ENCODE measurements at regions not wholly inside any gene's neighbourhood (a gene's known extent, or its start where the extent isn't known, plus 50 kb on each side); places are given as distances from the start of the nearest gene placed in this dataset.
"Not testable (repeated sequence)": the region's sequence is repeated elsewhere in the genome, so short reads cannot be mapped to it uniquely, and the experiment has no call there.

DNA sequence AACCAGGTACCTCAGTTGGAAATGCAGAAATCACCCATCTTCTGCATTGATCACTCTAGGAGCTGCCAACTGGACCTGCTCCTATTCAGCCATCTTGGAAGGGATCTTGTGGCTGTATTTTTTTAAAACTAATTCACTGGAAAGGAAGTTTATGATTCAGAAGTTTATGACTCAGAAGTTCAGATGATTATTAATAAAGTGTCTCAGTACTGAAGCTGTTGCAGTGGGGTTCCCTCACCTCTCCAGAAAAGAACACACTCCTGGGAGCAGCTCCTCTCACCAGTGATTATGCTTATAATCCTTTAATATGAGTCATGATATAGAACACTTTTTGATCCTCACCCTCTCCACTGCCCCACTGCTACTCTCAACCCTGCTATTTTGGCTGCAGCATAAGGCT, 291.2 kb upstream of the HS3ST5 start:
- H3K36me3 ChIP-seq (ENCODE audit: control insufficient read depth, insufficient read depth, low read length), result no peaks in the 10 kb centered on the region
- no peak overlapping the region for H3K4me3 ChIP-seq (ENCODE audit: insufficient read depth, low read depth, low read length, poor library complexity, severe bottlenecking)
- no peaks in the 10 kb centered on the region for H3K27me3 ChIP-seq (replicated peaks; ENCODE audit: control insufficient read depth, insufficient read depth, low read length, poor library complexity, severe bottlenecking)
- no peaks in the 10 kb centered on the region for H3K4me1 ChIP-seq (ENCODE audit: control insufficient read depth, insufficient read depth, low read length, poor library complexity, severe bottlenecking)
- H3K27ac ChIP-seq (ENCODE audit: insufficient read depth, low read length, poor library complexity, severe bottlenecking), result no peak overlapping the region
- H3K9me3 ChIP-seq (ENCODE audit: control insufficient read depth, low read length), result no peaks in the 10 kb centered on the region
- DNase-seq, result no peak

DNA sequence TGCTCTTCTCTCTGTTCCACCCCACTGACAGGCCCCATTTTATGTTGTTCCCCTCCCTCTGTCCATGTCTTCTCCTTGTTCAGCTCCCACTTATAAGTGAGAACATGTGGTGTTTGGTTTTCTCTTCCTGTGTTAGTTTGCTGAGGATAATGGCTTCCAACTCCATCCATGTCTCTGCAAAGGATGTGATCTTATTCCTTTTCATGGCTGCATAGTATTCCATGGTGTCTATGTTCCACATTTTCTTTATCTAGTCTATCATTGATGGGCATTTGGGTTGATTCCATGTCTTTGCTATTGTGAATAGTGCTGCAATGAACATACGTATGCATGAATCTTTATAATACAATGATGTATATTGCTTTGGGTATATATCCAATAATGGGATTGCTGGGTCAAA, 283.4 kb upstream of the HS3ST5 start:
- H3K27ac ChIP-seq (ENCODE audit: insufficient read depth, low read length, poor library complexity, severe bottlenecking); H3K36me3 ChIP-seq (ENCODE audit: control insufficient read depth, insufficient read depth, low read length); DNase-seq; H3K9me3 ChIP-seq (ENCODE audit: control insufficient read depth, low read length); H3K4me3 ChIP-seq (ENCODE audit: insufficient read depth, low read depth, low read length, poor library complexity, severe bottlenecking); H3K4me1 ChIP-seq (ENCODE audit: control insufficient read depth, insufficient read depth, low read length, poor library complexity, severe bottlenecking); H3K27me3 ChIP-seq (replicated peaks; ENCODE audit: control insufficient read depth, insufficient read depth, low read length, poor library complexity, severe bottlenecking): not testable (repeated sequence)

DNA sequence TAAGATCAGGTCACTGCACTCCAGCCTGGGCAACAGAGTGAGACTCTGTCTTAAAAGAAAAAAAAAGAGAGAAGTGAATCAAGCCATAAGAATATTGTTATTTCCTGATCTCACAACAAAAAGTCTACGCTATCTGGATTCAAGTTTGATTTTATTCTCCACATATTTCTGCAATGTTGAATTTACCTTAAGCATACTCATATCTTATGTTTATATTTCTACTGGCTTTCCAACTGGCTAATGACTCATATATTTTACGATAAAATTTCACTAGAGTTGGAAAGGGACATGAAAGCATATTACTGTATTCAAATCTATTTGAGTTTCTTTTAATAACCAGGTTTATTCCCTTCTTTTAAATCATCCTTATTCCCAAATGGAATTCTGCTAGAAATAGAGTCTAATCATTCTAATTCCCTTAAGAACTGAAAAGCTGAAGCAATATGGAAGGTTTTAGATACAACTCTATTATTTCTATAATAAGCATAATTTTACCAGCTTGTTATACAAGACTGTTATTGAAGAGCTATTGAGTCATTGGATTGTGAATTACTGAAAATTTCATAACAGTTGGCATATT, 276.9 kb upstream of the HS3ST5 start:
- H3K9me3 ChIP-seq (ENCODE audit: control insufficient read depth, low read length), result no peaks in the 10 kb centered on the region
- no peak overlapping the region for H3K4me3 ChIP-seq (ENCODE audit: insufficient read depth, low read depth, low read length, poor library complexity, severe bottlenecking)
- H3K4me1 ChIP-seq (ENCODE audit: control insufficient read depth, insufficient read depth, low read length, poor library complexity, severe bottlenecking), result no peaks in the 10 kb centered on the region
- no peak overlapping the region for H3K27ac ChIP-seq (ENCODE audit: insufficient read depth, low read length, poor library complexity, severe bottlenecking)
- no peak for DNase-seq
- H3K36me3 ChIP-seq (ENCODE audit: control insufficient read depth, insufficient read depth, low read length), result no peaks in the 10 kb centered on the region
- H3K27me3 ChIP-seq (replicated peaks; ENCODE audit: control insufficient read depth, insufficient read depth, low read length, poor library complexity, severe bottlenecking), result no peaks in the 10 kb centered on the region

DNA sequence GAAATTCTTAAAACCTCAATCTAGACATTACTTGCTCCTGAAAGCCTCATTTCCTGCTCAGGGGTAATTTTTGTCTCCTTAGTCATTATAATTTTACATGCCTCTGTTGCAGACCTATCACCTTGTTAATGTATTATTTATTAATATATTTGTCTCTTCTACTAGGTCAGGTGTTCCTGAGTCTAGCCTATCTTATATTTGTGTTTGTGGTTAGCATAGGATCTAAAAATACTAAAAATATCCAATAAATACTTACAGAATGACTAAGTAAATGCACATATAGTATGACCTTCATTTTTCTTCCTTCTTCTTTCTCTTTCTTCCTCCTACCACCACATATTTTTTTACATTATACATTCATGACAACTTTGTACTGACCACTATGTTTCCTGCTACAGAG, 268.9 kb upstream of the HS3ST5 start:
- no peak for DNase-seq
- Histone ChIP-seq H3K27ac (ENCODE audit: insufficient read depth, low read length, poor library complexity, severe bottlenecking) (no peak overlapping the region), H3K9me3 (ENCODE audit: control insufficient read depth, low read length) (no peaks in the 10 kb centered on the region), H3K4me1 (ENCODE audit: control insufficient read depth, insufficient read depth, low read length, poor library complexity, severe bottlenecking) (no peaks in the 10 kb centered on the region), H3K27me3 (replicated peaks; ENCODE audit: control insufficient read depth, insufficient read depth, low read length, poor library complexity, severe bottlenecking) (no peaks in the 10 kb centered on the region), H3K36me3 (ENCODE audit: control insufficient read depth, insufficient read depth, low read length) (no peaks in the 10 kb centered on the region), H3K4me3 (ENCODE audit: insufficient read depth, low read depth, low read length, poor library complexity, severe bottlenecking) (no peak overlapping the region)

DNA sequence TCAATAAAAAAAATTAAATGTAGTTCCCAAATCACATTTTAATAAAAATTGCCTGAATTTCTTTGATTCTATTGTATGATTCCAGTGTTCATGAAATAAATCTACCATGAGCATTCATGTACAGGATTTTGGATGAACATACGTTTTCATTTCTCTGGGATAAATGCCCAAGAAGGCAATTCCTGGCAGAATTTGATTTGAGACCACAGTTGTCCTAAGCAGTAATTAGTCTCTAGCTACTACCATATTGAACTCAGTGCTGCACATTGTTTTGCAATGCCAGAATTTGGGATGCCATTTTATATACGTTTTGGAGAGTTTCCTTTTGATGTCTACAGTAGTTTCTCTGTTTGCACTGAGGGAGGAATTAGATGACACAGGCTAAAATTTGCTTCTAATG, 265.3 kb upstream of the HS3ST5 start:
- H3K9me3 ChIP-seq (ENCODE audit: control insufficient read depth, low read length), result no peaks in the 10 kb centered on the region
- DNase-seq, result no peak
- no peaks in the 10 kb centered on the region for H3K36me3 ChIP-seq (ENCODE audit: control insufficient read depth, insufficient read depth, low read length)
- no peaks in the 10 kb centered on the region for H3K4me1 ChIP-seq (ENCODE audit: control insufficient read depth, insufficient read depth, low read length, poor library complexity, severe bottlenecking)
- H3K27me3 ChIP-seq (replicated peaks; ENCODE audit: control insufficient read depth, insufficient read depth, low read length, poor library complexity, severe bottlenecking), result no peaks in the 10 kb centered on the region
- no peak overlapping the region for H3K27ac ChIP-seq (ENCODE audit: insufficient read depth, low read length, poor library complexity, severe bottlenecking)
- H3K4me3 ChIP-seq (ENCODE audit: insufficient read depth, low read depth, low read length, poor library complexity, severe bottlenecking), result no peak overlapping the region

DNA sequence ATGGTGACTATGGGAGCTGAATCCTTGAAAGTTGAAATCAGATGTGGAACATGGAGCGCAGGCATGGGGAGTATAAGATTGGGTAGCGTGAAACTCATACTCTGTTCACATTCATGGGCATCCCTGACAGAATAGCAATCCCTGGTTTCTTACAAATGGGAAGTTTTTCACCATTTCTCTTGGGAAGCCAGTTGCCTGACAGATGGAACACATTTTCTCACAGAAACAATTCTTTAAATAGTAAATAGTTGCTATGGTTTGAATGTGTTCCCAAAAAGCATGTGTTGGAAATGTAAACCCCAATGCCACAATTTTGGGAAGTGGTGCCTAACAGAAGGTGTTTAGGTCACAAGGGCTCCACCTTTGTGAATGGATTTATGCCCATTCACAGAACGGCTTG, 262.8 kb upstream of the HS3ST5 start:
- no peaks in the 10 kb centered on the region for H3K4me1 ChIP-seq (ENCODE audit: control insufficient read depth, insufficient read depth, low read length, poor library complexity, severe bottlenecking)
- DNase-seq, result no peak
- no peak overlapping the region for H3K4me3 ChIP-seq (ENCODE audit: insufficient read depth, low read depth, low read length, poor library complexity, severe bottlenecking)
- H3K9me3 ChIP-seq (ENCODE audit: control insufficient read depth, low read length), result no peaks in the 10 kb centered on the region
- no peaks in the 10 kb centered on the region for H3K36me3 ChIP-seq (ENCODE audit: control insufficient read depth, insufficient read depth, low read length)
- H3K27me3 ChIP-seq (replicated peaks; ENCODE audit: control insufficient read depth, insufficient read depth, low read length, poor library complexity, severe bottlenecking), result no peaks in the 10 kb centered on the region
- no peak overlapping the region for H3K27ac ChIP-seq (ENCODE audit: insufficient read depth, low read length, poor library complexity, severe bottlenecking)

DNA sequence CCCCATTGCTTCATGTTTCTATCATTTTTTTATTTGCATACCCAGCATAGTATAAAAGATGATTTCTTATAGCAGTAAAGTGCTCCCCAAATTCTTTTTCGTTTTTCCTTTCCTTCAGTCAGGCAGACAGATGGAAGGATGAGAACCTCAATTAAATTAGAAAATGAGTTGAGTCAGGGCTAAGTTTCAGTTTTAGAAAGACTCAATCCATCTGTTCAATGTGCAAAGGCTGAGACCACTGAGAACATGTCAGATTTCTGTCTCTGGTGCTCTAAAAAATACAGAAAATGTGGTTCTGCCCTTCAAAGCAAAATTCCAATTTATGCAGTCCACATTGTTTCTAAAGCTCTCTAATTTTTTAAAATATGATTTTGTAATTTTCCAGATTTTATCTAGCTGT, 257.6 kb upstream of the HS3ST5 start:
- Histone ChIP-seq H3K4me1 (ENCODE audit: control insufficient read depth, insufficient read depth, low read length, poor library complexity, severe bottlenecking) (no peaks in the 10 kb centered on the region), H3K9me3 (ENCODE audit: control insufficient read depth, low read length) (no peaks in the 10 kb centered on the region), H3K27me3 (replicated peaks; ENCODE audit: control insufficient read depth, insufficient read depth, low read length, poor library complexity, severe bottlenecking) (no peaks in the 10 kb centered on the region), H3K4me3 (ENCODE audit: insufficient read depth, low read depth, low read length, poor library complexity, severe bottlenecking) (no peak overlapping the region), H3K27ac (ENCODE audit: insufficient read depth, low read length, poor library complexity, severe bottlenecking) (no peak overlapping the region), H3K36me3 (ENCODE audit: control insufficient read depth, insufficient read depth, low read length) (no peaks in the 10 kb centered on the region)
- no peak for DNase-seq

DNA sequence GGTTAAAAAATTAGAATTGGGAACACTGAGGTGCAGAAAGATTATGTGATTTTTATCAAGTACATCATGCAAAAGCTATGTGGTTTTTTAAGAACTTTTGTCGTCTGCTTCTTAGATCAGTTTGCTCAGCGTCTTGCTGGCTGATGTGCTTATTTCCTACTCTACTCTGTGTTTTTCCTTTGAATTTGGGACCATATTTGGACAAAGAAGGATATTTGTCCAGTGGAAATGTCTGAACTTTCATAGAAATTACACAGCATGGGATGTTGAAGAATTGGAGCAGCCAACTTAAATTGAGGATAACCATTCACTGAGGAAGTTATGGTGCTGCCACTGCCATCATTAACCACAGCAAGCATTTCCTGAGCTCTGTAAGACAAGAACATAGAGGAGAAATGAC, 252.8 kb upstream of the HS3ST5 start:
- no peak overlapping the region for H3K27ac ChIP-seq (ENCODE audit: insufficient read depth, low read length, poor library complexity, severe bottlenecking)
- DNase-seq, result no peak
- H3K4me1 ChIP-seq (ENCODE audit: control insufficient read depth, insufficient read depth, low read length, poor library complexity, severe bottlenecking), result no peaks in the 10 kb centered on the region
- H3K4me3 ChIP-seq (ENCODE audit: insufficient read depth, low read depth, low read length, poor library complexity, severe bottlenecking), result no peak overlapping the region
- no peaks in the 10 kb centered on the region for H3K36me3 ChIP-seq (ENCODE audit: control insufficient read depth, insufficient read depth, low read length)
- no peaks in the 10 kb centered on the region for H3K9me3 ChIP-seq (ENCODE audit: control insufficient read depth, low read length)
- no peaks in the 10 kb centered on the region for H3K27me3 ChIP-seq (replicated peaks; ENCODE audit: control insufficient read depth, insufficient read depth, low read length, poor library complexity, severe bottlenecking)

DNA sequence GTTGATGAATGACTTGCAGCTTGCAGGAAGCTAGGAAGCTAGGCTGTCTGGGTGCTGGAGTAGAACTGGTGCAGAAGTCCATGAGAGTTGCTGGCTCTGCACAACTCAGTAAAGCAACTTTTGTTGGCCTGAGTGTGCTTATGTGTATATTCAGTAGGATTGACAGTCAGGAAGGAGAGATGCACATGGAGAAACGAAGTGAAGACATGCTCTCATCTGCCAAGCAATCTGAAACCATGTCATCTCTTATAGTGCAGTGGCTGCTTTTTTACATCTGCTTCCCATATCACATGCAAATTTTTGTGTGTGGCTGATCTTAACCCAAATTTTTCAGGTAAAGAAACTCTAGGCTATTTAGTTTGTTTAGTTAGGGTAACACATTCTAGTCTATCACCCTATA, 252.4 kb upstream of the HS3ST5 start:
- no peak overlapping the region for H3K27ac ChIP-seq (ENCODE audit: insufficient read depth, low read length, poor library complexity, severe bottlenecking)
- H3K4me1 ChIP-seq (ENCODE audit: control insufficient read depth, insufficient read depth, low read length, poor library complexity, severe bottlenecking), result no peaks in the 10 kb centered on the region
- no peaks in the 10 kb centered on the region for H3K36me3 ChIP-seq (ENCODE audit: control insufficient read depth, insufficient read depth, low read length)
- no peaks in the 10 kb centered on the region for H3K27me3 ChIP-seq (replicated peaks; ENCODE audit: control insufficient read depth, insufficient read depth, low read length, poor library complexity, severe bottlenecking)
- DNase-seq, result no peak
- H3K4me3 ChIP-seq (ENCODE audit: insufficient read depth, low read depth, low read length, poor library complexity, severe bottlenecking), result no peak overlapping the region
- no peaks in the 10 kb centered on the region for H3K9me3 ChIP-seq (ENCODE audit: control insufficient read depth, low read length)

DNA sequence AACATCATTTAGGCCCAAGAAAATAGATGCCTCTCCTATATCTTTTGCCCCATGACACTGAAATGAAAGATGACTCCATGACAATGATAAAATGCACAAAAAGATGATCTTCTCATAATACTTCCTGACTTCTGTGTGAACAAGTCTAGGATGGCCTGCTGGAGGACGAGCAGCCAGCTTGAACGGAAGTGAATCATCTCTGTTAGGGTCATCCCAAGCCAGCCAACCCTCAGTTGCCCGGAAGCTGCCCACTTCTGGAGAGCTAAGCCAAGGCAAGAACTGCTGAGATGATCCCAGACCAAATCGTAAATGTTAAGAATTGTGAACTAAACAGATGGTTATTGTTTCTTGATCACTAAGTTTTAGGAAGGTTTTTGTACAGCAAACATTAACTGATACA, 249.7 kb upstream of the HS3ST5 start:
- H3K4me1 ChIP-seq (ENCODE audit: control insufficient read depth, insufficient read depth, low read length, poor library complexity, severe bottlenecking), result no peaks in the 10 kb centered on the region
- no peak overlapping the region for H3K4me3 ChIP-seq (ENCODE audit: insufficient read depth, low read depth, low read length, poor library complexity, severe bottlenecking)
- no peaks in the 10 kb centered on the region for H3K36me3 ChIP-seq (ENCODE audit: control insufficient read depth, insufficient read depth, low read length)
- no peak for DNase-seq
- H3K9me3 ChIP-seq (ENCODE audit: control insufficient read depth, low read length), result no peaks in the 10 kb centered on the region
- no peak overlapping the region for H3K27ac ChIP-seq (ENCODE audit: insufficient read depth, low read length, poor library complexity, severe bottlenecking)
- H3K27me3 ChIP-seq (replicated peaks; ENCODE audit: control insufficient read depth, insufficient read depth, low read length, poor library complexity, severe bottlenecking), result no peaks in the 10 kb centered on the region

DNA sequence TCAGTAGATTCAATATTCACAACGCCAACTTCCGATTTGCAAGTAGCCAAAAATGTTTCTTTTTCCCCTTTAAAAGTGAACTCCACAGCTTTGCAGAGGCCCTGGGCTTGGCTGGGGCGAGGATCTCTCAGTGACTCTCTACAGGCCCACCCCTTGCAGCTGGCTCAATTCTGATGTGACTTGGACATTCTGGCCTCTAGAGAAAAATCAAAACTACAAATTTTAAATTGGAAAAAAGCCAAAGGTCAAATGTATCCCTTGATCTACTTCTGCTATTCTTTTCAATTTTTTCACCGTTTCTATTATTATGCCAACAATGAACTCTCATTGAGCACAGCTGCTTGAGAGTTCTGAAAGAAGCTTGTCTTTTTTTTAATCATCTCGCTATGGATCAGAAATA, 245.9 kb upstream of the HS3ST5 start:
- H3K4me1 ChIP-seq (ENCODE audit: control insufficient read depth, insufficient read depth, low read length, poor library complexity, severe bottlenecking), result no peaks in the 10 kb centered on the region
- no peak overlapping the region for H3K27ac ChIP-seq (ENCODE audit: insufficient read depth, low read length, poor library complexity, severe bottlenecking)
- H3K9me3 ChIP-seq (ENCODE audit: control insufficient read depth, low read length), result no peaks in the 10 kb centered on the region
- no peaks in the 10 kb centered on the region for H3K36me3 ChIP-seq (ENCODE audit: control insufficient read depth, insufficient read depth, low read length)
- H3K4me3 ChIP-seq (ENCODE audit: insufficient read depth, low read depth, low read length, poor library complexity, severe bottlenecking), result no peak overlapping the region
- DNase-seq, result no peak
- H3K27me3 ChIP-seq (replicated peaks; ENCODE audit: control insufficient read depth, insufficient read depth, low read length, poor library complexity, severe bottlenecking), result no peaks in the 10 kb centered on the region
